Glutamatergic neuron (in vitro differentiated cells): ENCODE measurements at regions not wholly inside any gene's neighbourhood (a gene's known extent, or its start where the extent isn't known, plus 50 kb on each side); places are given as distances from the start of the nearest gene placed in this dataset.

Source experiments
- DNase-seq: peaks from one replicate; pipeline ENCODE4 v3.0.0; 2022
- H3K27ac Mint-ChIP-seq: one replicate; pipeline ENCODE4 v1.8.0; 2020; ENCODE audit warnings: mild to moderate bottlenecking, mixed read lengths, inconsistent platforms; ENCODE audit not compliant: unreplicated experiment
- H3K27me3 Mint-ChIP-seq: one replicate; pipeline ENCODE4 v1.8.0; 2020; ENCODE audit warnings: mild to moderate bottlenecking, moderate library complexity, mixed read lengths, inconsistent platforms; ENCODE audit not compliant: unreplicated experiment
- H3K36me3 Mint-ChIP-seq: one replicate; pipeline ENCODE4 v1.8.0; 2020; ENCODE audit warnings: mild to moderate bottlenecking, mixed read lengths, inconsistent platforms; ENCODE audit not compliant: unreplicated experiment
- H3K4me1 Mint-ChIP-seq: one replicate; pipeline ENCODE4 v1.8.0; 2020; ENCODE audit warnings: mild to moderate bottlenecking, low read depth, mixed read lengths, inconsistent platforms; ENCODE audit not compliant: unreplicated experiment
- H3K4me3 Mint-ChIP-seq: one replicate; pipeline ENCODE4 v1.8.0; 2020; ENCODE audit warnings: mild to moderate bottlenecking, mixed read lengths, inconsistent platforms; ENCODE audit not compliant: unreplicated experiment
- H3K9me3 Mint-ChIP-seq: one replicate; pipeline ENCODE4 v1.8.0; 2020; ENCODE audit warnings: mild to moderate bottlenecking, moderate library complexity, mixed read lengths, inconsistent platforms; ENCODE audit not compliant: unreplicated experiment
- CTCF ChIP-seq: fragments of 200-600 bp; sonication (generic); IDR thresholded peaks from one replicate; pipeline ENCODE4 v1.5.0; 2021; ENCODE audit not compliant: partially characterized antibody, unreplicated experiment

GRCh38 chr21:24127651-24128050 is 1479.6 kb downstream of the MRPL39 start:
- no peak for DNase-seq
- no peaks in the 10 kb centered on the region for H3K4me1 Mint-ChIP-seq

DNA sequence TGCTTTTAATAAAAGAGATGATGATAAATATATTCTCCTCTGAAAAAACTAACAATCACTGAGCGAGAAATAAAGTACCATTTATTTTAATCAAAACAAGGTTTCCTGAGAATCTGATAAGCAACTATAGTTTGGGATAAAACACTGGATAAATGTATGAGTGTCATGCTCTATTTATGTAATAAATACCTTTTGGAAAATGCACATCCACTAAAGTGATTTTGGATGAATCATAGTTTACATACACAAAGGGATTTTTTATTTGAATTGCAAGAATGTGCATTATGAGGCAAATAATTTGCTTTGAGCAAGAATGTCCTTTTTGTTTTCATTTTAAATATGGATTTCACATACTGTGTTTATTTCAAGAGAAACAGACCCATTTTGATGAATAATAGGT is 1483.5 kb downstream of the MRPL39 start:
- no peaks in the 10 kb centered on the region for H3K4me1 Mint-ChIP-seq
- H3K27ac Mint-ChIP-seq, result no peak overlapping the region
- peaks cover 2% of the 10 kb centered on the region for H3K27me3 Mint-ChIP-seq
- no peak for TF ChIP-seq CTCF
- no peaks in the 10 kb centered on the region for H3K9me3 Mint-ChIP-seq
- H3K36me3 Mint-ChIP-seq, result no peaks in the 10 kb centered on the region
- H3K4me3 Mint-ChIP-seq, result no peak overlapping the region
- no peak for DNase-seq

More at GRCh38 chr21:24127651-24128050, 1479.6 kb downstream of the MRPL39 start:
- Mint-ChIP-seq H3K36me3 (no peaks in the 10 kb centered on the region), H3K27me3 (no peaks in the 10 kb centered on the region), H3K27ac (no peak overlapping the region), H3K4me3 (no peak overlapping the region), H3K9me3 (no peaks in the 10 kb centered on the region)
- no peak for TF ChIP-seq CTCF

- no peak for TF ChIP-seq CTCF
- DNase-seq, result no peak
- no peaks in the 10 kb centered on the region for H3K4me1 Mint-ChIP-seq
- no peaks in the 10 kb centered on the region for H3K36me3 Mint-ChIP-seq
- no peak overlapping the region for H3K27ac Mint-ChIP-seq
- no peak overlapping the region for H3K4me3 Mint-ChIP-seq
- no peaks in the 10 kb centered on the region for H3K9me3 Mint-ChIP-seq
- H3K27me3 Mint-ChIP-seq, result peaks cover 2% of the 10 kb centered on the region
Measured at GRCh38 chr21:24118738-24119459, 1488.4 kb downstream of the MRPL39 start.

GRCh38 chr21:24115141-24115540 is 1492.1 kb downstream of the MRPL39 start:
- TF ChIP-seq CTCF, result no peak
- no peak overlapping the region for H3K4me3 Mint-ChIP-seq
- no peak for DNase-seq
- no peaks in the 10 kb centered on the region for H3K27me3 Mint-ChIP-seq
- H3K4me1 Mint-ChIP-seq, result no peaks in the 10 kb centered on the region
- no peak overlapping the region for H3K27ac Mint-ChIP-seq
- no peaks in the 10 kb centered on the region for H3K36me3 Mint-ChIP-seq
- H3K9me3 Mint-ChIP-seq, result no peaks in the 10 kb centered on the region

DNA sequence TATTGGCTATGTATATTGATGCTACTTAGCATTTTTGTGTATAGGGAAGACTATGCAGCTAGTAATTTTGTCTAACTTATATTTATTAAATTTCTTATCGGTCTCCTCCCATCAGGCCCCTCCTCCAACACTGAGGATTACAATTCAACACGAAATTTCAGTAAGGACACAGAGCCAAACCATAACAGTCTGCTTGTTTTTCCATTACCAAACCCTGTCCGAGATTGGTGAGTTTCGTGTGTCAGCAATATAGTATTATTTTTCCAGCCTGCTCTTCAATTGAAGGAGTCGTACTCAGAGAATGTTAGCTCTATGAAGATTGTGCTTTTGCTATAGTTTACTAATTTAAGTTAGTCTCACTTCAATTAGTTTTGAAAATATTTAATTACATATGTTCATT is 1495.3 kb downstream of the MRPL39 start:
- no peaks in the 10 kb centered on the region for H3K4me1 Mint-ChIP-seq
- H3K4me3 Mint-ChIP-seq, result no peak overlapping the region
- no peaks in the 10 kb centered on the region for H3K27me3 Mint-ChIP-seq
- TF ChIP-seq CTCF, result no peak
- no peak overlapping the region for H3K27ac Mint-ChIP-seq
- DNase-seq, result no peak
- H3K9me3 Mint-ChIP-seq, result no peaks in the 10 kb centered on the region
- no peaks in the 10 kb centered on the region for H3K36me3 Mint-ChIP-seq
